BE2C (cell line): ENCODE measurements at regions not wholly inside any gene's neighbourhood (a gene's known extent, or its start where the extent isn't known, plus 50 kb on each side); places are given as distances from the start of the nearest gene placed in this dataset.

Experiments used
- DNase-seq: peaks from one replicate; pipeline ENCODE4 v3.0.0-alpha.2; 2020
- H3K27me3 ChIP-seq: fragments of 250-450 bp; sonication (Bioruptor Pico); 2 replicates; pipeline ENCODE4 v1.5.1; 2020; ENCODE audit warnings: mild to moderate bottlenecking
- H3K36me3 ChIP-seq: fragments of 250-450 bp; sonication (Bioruptor Pico); 2 replicates; pipeline ENCODE4 v1.5.1; 2020; ENCODE audit warnings: mild to moderate bottlenecking
- H3K4me1 ChIP-seq: fragments of 250-450 bp; sonication (Bioruptor Pico); 2 replicates; pipeline ENCODE4 v1.5.1; 2020
- H3K4me3 ChIP-seq: 2 replicates; pipeline ENCODE4 v1.5.1; 2011; ENCODE audit warnings: low read depth, low read length
- H3K9me3 ChIP-seq: fragments of 250-450 bp; sonication (Bioruptor Pico); 2 replicates; pipeline ENCODE4 v1.5.1; 2020
- TF ChIP-seq, protein P1 (sequence below): IDR thresholded peaks from 2 replicates; pipeline ENCODE4 v1.5.1; 2012; ENCODE audit warnings: mild to moderate bottlenecking, low read depth, low read length

DNA sequence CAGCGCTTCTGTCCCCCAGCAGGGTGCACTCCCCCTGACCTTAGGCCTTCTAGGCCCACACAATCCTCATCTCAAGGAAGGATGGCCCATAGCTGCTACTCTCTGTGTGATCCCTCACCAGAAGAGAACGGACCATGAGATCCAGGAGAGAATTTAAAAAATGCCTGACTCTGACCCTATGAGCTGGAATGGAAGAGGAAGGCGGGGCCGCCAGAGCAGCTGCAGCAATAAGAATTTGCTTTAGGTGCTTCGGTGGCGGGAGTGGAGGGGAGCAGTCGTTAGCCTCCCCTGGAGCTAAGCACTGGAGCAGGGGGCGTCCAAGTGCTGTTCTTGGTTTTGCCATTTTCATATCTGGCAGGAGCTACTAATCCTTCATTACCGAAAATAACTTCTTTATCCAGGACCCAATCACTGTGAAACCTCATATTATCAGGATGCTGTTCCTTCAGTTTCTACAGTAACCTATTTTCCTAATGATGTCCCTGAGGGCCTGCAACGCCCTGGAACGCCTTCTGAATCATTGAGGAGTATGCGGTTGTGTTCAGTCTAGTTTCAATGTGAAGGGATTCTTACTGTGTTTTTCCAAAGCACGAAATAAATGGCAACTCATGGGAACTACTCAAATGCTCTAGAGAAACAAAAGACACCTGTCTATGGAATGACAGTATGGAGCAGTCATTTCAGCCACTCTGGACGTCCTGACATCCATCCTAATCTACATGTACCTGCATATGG lies 105.1 kb upstream of the SIX2 start:
- DNase-seq: no peak
- Histone ChIP-seq H3K27me3 (no peaks in the 10 kb centered on the region), H3K36me3 (no peaks in the 10 kb centered on the region), H3K4me3 (no peak overlapping the region), H3K4me1 (no peaks in the 10 kb centered on the region; the same call in 1 of the 2 replicates), H3K9me3 (no peaks in the 10 kb centered on the region)
- TF ChIP-seq, protein P1, sequence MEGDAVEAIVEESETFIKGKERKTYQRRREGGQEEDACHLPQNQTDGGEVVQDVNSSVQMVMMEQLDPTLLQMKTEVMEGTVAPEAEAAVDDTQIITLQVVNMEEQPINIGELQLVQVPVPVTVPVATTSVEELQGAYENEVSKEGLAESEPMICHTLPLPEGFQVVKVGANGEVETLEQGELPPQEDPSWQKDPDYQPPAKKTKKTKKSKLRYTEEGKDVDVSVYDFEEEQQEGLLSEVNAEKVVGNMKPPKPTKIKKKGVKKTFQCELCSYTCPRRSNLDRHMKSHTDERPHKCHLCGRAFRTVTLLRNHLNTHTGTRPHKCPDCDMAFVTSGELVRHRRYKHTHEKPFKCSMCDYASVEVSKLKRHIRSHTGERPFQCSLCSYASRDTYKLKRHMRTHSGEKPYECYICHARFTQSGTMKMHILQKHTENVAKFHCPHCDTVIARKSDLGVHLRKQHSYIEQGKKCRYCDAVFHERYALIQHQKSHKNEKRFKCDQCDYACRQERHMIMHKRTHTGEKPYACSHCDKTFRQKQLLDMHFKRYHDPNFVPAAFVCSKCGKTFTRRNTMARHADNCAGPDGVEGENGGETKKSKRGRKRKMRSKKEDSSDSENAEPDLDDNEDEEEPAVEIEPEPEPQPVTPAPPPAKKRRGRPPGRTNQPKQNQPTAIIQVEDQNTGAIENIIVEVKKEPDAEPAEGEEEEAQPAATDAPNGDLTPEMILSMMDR: no peak

DNA sequence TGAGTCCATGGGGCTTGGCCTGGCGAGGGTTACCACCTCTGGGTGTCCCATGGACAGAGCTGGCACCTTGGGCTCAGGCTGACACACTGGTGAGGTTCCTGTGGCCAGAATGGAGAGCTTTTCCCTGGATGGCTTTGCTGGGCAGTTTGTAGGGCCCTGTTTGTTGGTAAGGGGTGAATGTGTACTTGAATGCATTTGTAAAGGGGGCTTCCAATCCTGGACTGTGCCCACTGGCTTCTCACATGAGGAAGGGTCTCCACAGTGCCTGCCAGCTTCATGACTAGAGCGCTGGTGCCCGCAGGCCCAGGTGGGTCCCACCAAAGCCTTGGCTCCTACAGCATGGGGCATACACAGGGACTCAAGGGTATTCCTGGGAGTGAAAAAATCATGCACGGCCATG lies 103.5 kb upstream of the SIX2 start:
- no peaks in the 10 kb centered on the region for H3K36me3 ChIP-seq
- no peak for DNase-seq
- no peaks in the 10 kb centered on the region for H3K9me3 ChIP-seq
- H3K4me1 ChIP-seq: no peaks in the 10 kb centered on the region; the same call in 1 of the 2 replicates
- no peak overlapping the region for H3K4me3 ChIP-seq
- TF ChIP-seq, protein P1: no peak
- H3K27me3 ChIP-seq: no peaks in the 10 kb centered on the region

DNA sequence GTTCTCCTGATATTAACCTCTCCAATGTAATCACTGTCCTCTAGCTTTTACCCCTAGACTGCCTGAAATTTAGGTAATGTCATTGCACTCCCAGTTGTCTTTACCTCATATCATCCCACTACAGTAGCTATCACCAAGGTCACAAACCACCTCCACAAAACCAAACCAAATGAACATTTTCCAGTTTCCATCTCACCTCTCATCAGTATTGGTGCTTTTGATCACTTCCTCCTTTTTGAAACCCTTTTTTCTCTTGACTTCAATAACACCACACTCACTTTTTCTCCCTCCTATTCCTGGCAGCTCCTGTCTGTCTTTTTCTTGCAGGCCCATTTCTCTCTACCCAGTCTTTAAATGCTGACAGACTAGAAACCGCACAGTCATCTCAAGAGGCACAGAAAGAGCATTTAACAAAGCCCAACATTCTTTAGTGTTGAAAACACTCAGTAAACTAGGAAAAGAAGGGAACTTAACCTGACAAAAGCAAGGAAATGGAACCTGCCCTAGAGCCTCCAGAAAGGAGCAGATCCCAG lies 95.9 kb upstream of the SIX2 start:
- H3K4me1 ChIP-seq: no peaks in the 10 kb centered on the region
- no peak for DNase-seq
- H3K9me3 ChIP-seq: no peaks in the 10 kb centered on the region
- H3K4me3 ChIP-seq: no peak overlapping the region
- TF ChIP-seq, protein P1: no peak
- H3K27me3 ChIP-seq: no peaks in the 10 kb centered on the region
- H3K36me3 ChIP-seq: no peaks in the 10 kb centered on the region

DNA sequence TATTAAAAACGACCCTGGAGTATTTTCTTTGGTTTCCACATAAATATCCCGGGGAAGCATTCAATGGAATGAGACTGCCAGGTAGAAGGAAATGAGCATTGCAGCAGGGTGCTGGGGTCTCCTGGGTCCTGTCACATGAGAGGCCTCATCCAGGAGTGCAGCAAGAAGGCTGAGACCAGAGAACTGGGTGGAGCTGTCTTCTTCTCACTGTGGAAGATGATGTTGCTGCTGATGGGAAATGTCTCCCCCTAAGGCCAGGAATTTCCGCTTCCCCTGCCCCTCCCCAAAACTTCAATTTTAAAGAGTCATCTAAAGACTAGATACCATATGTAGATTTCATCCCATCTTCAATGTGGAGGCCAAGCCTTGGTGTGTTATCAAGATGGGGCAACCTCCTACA lies 95.2 kb upstream of the SIX2 start:
- DNase-seq: no peak
- Histone ChIP-seq H3K4me1 (no peaks in the 10 kb centered on the region), H3K36me3 (no peaks in the 10 kb centered on the region), H3K9me3 (no peaks in the 10 kb centered on the region), H3K4me3 (no peak overlapping the region), H3K27me3 (no peaks in the 10 kb centered on the region)
- TF ChIP-seq, protein P1: no peak

DNA sequence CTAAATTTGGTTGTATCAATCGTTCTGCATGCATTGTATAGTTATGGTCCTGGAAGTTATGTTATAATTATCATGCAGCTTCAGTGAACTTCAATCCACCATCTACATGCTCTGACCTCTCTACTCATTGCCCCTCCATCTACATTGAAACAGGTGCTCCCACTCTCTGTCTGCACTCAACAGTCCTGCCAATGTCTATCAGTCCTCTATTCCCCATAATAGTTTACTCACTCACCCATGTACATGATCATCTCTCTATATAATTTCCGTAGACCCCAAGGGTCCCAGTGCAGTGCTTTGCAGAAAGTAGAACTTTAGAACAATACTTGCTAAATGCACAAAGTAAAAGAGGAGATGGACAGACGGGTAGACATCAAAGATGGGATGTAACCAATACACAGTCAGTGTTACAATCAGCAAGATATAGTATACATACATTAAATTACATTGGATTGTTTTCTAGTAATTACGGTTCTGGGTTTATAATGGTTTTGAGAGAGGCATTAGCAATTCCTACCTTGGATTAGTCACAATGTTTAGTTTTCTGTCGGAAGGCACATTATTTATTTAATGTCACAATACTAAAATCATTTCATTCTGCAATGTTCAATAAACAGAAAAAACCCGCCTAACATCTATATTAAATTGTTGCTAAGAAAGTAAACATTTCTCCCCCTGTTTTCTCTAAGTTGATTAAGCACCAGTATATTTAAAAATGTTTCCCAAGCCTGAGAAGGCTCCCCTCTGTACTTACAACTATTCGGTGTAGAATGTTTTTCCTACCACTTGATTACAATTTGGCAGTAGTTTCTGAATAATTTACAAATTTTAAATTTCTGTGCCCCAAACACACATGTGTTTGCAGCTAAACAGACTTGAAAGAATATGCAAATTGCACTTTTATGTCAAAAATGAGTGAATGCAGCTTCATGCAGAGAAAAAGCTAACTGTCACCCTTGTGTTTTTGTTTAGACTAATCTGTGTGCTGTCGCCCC lies 94.4 kb upstream of the SIX2 start:
- TF ChIP-seq, protein P1: no peak
- H3K36me3 ChIP-seq: no peaks in the 10 kb centered on the region
- no peaks in the 10 kb centered on the region for H3K4me1 ChIP-seq
- no peak overlapping the region for H3K4me3 ChIP-seq
- no peak for DNase-seq
- H3K9me3 ChIP-seq: no peaks in the 10 kb centered on the region
- no peaks in the 10 kb centered on the region for H3K27me3 ChIP-seq
